ENCODE measurements at regions not wholly inside any gene's neighbourhood (a gene's known extent, or its start where the extent isn't known, plus 50 kb on each side); places are given as distances from the start of the nearest gene placed in this dataset.
A peak's percentile ranks its signal among the peaks of the same experiment; 100 is the strongest.

DNA sequence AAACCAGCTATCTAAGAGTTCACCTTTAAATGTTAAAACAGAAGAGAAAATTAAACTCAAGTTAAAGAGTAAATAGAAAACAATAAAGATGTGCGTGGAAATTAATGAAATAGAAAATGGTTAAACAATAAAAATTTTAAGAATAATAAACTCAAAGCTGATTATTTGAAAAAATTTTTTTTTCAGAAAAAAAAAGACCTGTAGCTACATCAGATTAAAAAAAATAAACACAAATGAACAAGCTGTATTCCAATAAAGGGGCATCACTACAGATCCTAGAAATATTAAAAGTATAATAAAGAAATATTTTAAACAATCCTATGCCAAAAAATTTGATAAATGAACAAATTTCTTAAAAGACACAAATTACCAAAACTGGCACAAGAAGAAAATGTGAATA, 64.1 kb downstream of the DRD1 start:
- Mint-ChIP-seq H3K27ac (ENCODE audit: unreplicated experiment) (no peak overlapping the region), H3K4me3 (ENCODE audit: unreplicated experiment) (no peak overlapping the region), H3K27me3 (ENCODE audit: insufficient read depth, unreplicated experiment) (no peaks in the 10 kb centered on the region), H3K36me3 (ENCODE audit: insufficient read depth, unreplicated experiment) (no peaks in the 10 kb centered on the region), H3K9me3 (ENCODE audit: unreplicated experiment) (no peaks in the 10 kb centered on the region), H3K4me1 (ENCODE audit: low read depth, unreplicated experiment) (peaks cover 35% of the 10 kb centered on the region)
- no TSS peak for BruUV-seq (replicated peaks)
- TF ChIP-seq, protein P1, sequence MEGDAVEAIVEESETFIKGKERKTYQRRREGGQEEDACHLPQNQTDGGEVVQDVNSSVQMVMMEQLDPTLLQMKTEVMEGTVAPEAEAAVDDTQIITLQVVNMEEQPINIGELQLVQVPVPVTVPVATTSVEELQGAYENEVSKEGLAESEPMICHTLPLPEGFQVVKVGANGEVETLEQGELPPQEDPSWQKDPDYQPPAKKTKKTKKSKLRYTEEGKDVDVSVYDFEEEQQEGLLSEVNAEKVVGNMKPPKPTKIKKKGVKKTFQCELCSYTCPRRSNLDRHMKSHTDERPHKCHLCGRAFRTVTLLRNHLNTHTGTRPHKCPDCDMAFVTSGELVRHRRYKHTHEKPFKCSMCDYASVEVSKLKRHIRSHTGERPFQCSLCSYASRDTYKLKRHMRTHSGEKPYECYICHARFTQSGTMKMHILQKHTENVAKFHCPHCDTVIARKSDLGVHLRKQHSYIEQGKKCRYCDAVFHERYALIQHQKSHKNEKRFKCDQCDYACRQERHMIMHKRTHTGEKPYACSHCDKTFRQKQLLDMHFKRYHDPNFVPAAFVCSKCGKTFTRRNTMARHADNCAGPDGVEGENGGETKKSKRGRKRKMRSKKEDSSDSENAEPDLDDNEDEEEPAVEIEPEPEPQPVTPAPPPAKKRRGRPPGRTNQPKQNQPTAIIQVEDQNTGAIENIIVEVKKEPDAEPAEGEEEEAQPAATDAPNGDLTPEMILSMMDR (IDR thresholded peaks at IDR 0.05; ENCODE audit: insufficient read depth in 1 of 2, low read depth in 1 of 2, low read length in 1 of 2, severe bottlenecking in 1 of 2, unreplicated experiment in 1 of 2) = no peak
- no peaks in the 10 kb centered on the region for H3K9me3 ChIP-seq
- no peaks in the 10 kb centered on the region for H3K27me3 ChIP-seq (replicated peaks; ENCODE audit: control insufficient read depth, insufficient read depth, low read length)
- H3K4me1 ChIP-seq = peaks cover 30% of the 10 kb centered on the region
- H3K36me3 ChIP-seq (ENCODE audit: control insufficient read depth, insufficient read depth, low read length) = no peaks in the 10 kb centered on the region
- POLR2A ChIA-PET = interaction anchor here (0.6 kb wide), 1 partner anchor 511 kb away, joined by 8 read pairs; no protein-coding TSS in a partner anchor
- H3K4me3 ChIP-seq (ENCODE audit: low read depth, low read length) = no peak overlapping the region
- CTCF ChIA-PET = no interaction called here
- intact Hi-C loops (cut with micrococcal nuclease; ENCODE audit: unreplicated experiment) = no loop called here
- DNase-seq = no peak

- H3K27me3 Mint-ChIP-seq (ENCODE audit: insufficient read depth, unreplicated experiment) = no peaks in the 10 kb centered on the region
Measured at GRCh38 chr5:175378444-175379028, 65.4 kb downstream of the DRD1 start.

DNA sequence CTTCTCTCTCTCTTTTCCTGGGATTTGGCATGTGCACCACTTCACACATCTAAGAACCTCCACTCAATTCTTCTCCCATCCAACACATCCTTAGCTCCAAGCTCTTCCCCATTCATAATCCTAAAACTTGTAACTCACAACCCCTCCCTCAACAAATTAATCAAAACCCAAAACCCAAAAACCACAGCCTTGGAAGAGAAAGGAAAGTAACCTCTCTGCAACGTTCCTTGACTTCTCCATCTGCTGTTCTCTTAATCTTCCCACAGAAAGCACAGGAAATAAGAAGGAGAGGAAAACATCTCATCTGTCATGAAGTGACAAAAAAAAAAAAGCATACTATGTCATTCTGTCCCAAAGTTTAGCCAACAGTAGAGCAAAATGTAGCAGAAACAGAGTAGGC, 66.2 kb downstream of the DRD1 start:
- Histone ChIP-seq H3K27me3 (replicated peaks; ENCODE audit: control insufficient read depth, insufficient read depth, low read length) (no peaks in the 10 kb centered on the region), H3K36me3 (ENCODE audit: control insufficient read depth, insufficient read depth, low read length) (no peaks in the 10 kb centered on the region), H3K9me3 (no peaks in the 10 kb centered on the region), H3K4me3 (ENCODE audit: low read depth, low read length) (no peak overlapping the region), H3K4me1 (peaks cover 23% of the 10 kb centered on the region)
- BruUV-seq (replicated peaks) = no TSS peak
- H3K9me3 Mint-ChIP-seq (ENCODE audit: unreplicated experiment) = no peaks in the 10 kb centered on the region
- no peak for DNase-seq
- no peaks in the 10 kb centered on the region for H3K36me3 Mint-ChIP-seq (ENCODE audit: insufficient read depth, unreplicated experiment)
- CTCF ChIA-PET = interaction anchor here (0.7 kb wide), 1 partner anchor 92 kb away, joined by 3 read pairs; no protein-coding TSS in a partner anchor
- intact Hi-C loops (cut with micrococcal nuclease; ENCODE audit: unreplicated experiment) = no loop called here
- POLR2A ChIA-PET = interaction anchor here (1.1 kb wide), 1 partner anchor 34 kb away, joined by 3 read pairs; no protein-coding TSS in a partner anchor
- no peak overlapping the region for H3K27ac Mint-ChIP-seq (ENCODE audit: unreplicated experiment)
- TF ChIP-seq, protein P1 (IDR thresholded peaks at IDR 0.05; ENCODE audit: insufficient read depth in 1 of 2, low read depth in 1 of 2, low read length in 1 of 2, severe bottlenecking in 1 of 2, unreplicated experiment in 1 of 2) = no peak
- peaks cover 16% of the 10 kb centered on the region for H3K4me1 Mint-ChIP-seq (ENCODE audit: low read depth, unreplicated experiment)
- no peak overlapping the region for H3K4me3 Mint-ChIP-seq (ENCODE audit: unreplicated experiment)
- no peaks in the 10 kb centered on the region for H3K27me3 Mint-ChIP-seq (ENCODE audit: insufficient read depth, unreplicated experiment)

More at GRCh38 chr5:175378444-175379028, 65.4 kb downstream of the DRD1 start:
- Mint-ChIP-seq H3K36me3 (ENCODE audit: insufficient read depth, unreplicated experiment) (no peaks in the 10 kb centered on the region), H3K4me1 (ENCODE audit: low read depth, unreplicated experiment) (peaks cover 22% of the 10 kb centered on the region), H3K27ac (ENCODE audit: unreplicated experiment) (peak overlapping the region; percentile 46), H3K4me3 (ENCODE audit: unreplicated experiment) (peak overlapping the region; percentile 39), H3K9me3 (ENCODE audit: unreplicated experiment) (no peaks in the 10 kb centered on the region)
- H3K4me1 ChIP-seq = peaks cover 30% of the 10 kb centered on the region
- ChIA-PET POLR2A (interaction anchor here (1.1 kb wide), 1 partner anchor 34 kb away, joined by 3 read pairs; no protein-coding TSS in a partner anchor), CTCF (interaction anchor here (0.7 to 1.0 kb wide), 3 partner anchors 11 to 91 kb away, joined by 3 read pairs; no protein-coding TSS in a partner anchor)
- H3K4me3 ChIP-seq (ENCODE audit: low read depth, low read length) = no peak overlapping the region
- H3K9me3 ChIP-seq = no peaks in the 10 kb centered on the region
- BruUV-seq (replicated peaks) = no TSS peak
- TF ChIP-seq, protein P1 (IDR thresholded peaks at IDR 0.05; ENCODE audit: insufficient read depth in 1 of 2, low read depth in 1 of 2, low read length in 1 of 2, severe bottlenecking in 1 of 2, unreplicated experiment in 1 of 2) = no peak
- peak; percentile 49 to 52 for DNase-seq
- no peaks in the 10 kb centered on the region for H3K27me3 ChIP-seq (replicated peaks; ENCODE audit: control insufficient read depth, insufficient read depth, low read length)
- no peaks in the 10 kb centered on the region for H3K36me3 ChIP-seq (ENCODE audit: control insufficient read depth, insufficient read depth, low read length)
- intact Hi-C loops (cut with micrococcal nuclease; ENCODE audit: unreplicated experiment) = no loop called here
